ENCODE measurements at regions not wholly inside any gene's neighbourhood (a gene's known extent, or its start where the extent isn't known, plus 50 kb on each side); places are given as distances from the start of the nearest gene placed in this dataset.

- no peaks in the 10 kb centered on the region for H3K9me3 ChIP-seq (ENCODE audit: control insufficient read depth, insufficient read depth, low read depth, low read length)
- CTCF ChIA-PET = no interaction called here
- ATAC-seq (no peak), DNase-seq (ENCODE audit: low read depth, low spot score) (no peak)
- no peaks in the 10 kb centered on the region for H3K36me3 ChIP-seq (ENCODE audit: control insufficient read depth, insufficient read depth, low read length)
- H3K4me1 ChIP-seq (ENCODE audit: control insufficient read depth, insufficient read depth, low read length) = no peaks in the 10 kb centered on the region
- POLR2A ChIA-PET = no interaction called here
- in situ Hi-C loops (cut with HindIII; ENCODE audit: low pct_unique_long_range_greater_than_20kb, low sequenced_read_pairs) (no loop called here), intact Hi-C loops (cut with micrococcal nuclease; ENCODE audit: unreplicated experiment) (no loop called here)
- no TSS peak for BruUV-seq (replicated peaks)
- H3K27ac ChIP-seq (ENCODE audit: low read length) = no peak overlapping the region
- no peak overlapping the region for H3K4me3 ChIP-seq (ENCODE audit: low read depth in 2 of 2, low read length in 2 of 2)
- no peaks in the 10 kb centered on the region for H3K27me3 ChIP-seq (ENCODE audit: control insufficient read depth, insufficient read depth, low read length)
- no peak for TF ChIP-seq REST (IDR thresholded peaks at IDR 0.05; ENCODE audit: insufficient read depth in 1 of 2, low read depth in 2 of 2, low read length in 1 of 2)
- no peak for TF ChIP-seq TCF7L2 (IDR thresholded peaks at IDR 0.05; ENCODE audit: low read depth, low read length)
- TF ChIP-seq CTCF (IDR thresholded peaks at IDR 0.05) = no peak
- TF ChIP-seq POLR2AphosphoS5 (IDR thresholded peaks at IDR 0.05; ENCODE audit: low read depth, low read length) = no peak
- no peak for TF ChIP-seq SIN3A (IDR thresholded peaks at IDR 0.05; ENCODE audit: borderline replicate concordance, insufficient read depth, low read depth, low read length)
These were observed 87.4 kb upstream of the PAPPA start for GRCh38 chr9:116066221-116066620.

- Histone ChIP-seq H3K27ac (ENCODE audit: low read length) (no peak overlapping the region), H3K27me3 (ENCODE audit: control insufficient read depth, insufficient read depth, low read length) (no peaks in the 10 kb centered on the region), H3K9me3 (ENCODE audit: control insufficient read depth, insufficient read depth, low read depth, low read length) (no peaks in the 10 kb centered on the region), H3K36me3 (ENCODE audit: control insufficient read depth, insufficient read depth, low read length) (no peaks in the 10 kb centered on the region), H3K4me3 (ENCODE audit: low read depth in 2 of 2, low read length in 2 of 2) (no peak overlapping the region), H3K4me1 (ENCODE audit: control insufficient read depth, insufficient read depth, low read length) (no peaks in the 10 kb centered on the region)
- ATAC-seq = no peak
- in situ Hi-C loops (cut with HindIII; ENCODE audit: low pct_unique_long_range_greater_than_20kb, low sequenced_read_pairs) (no loop called here), intact Hi-C loops (cut with micrococcal nuclease; ENCODE audit: unreplicated experiment) (no loop called here)
- POLR2A ChIA-PET = no interaction called here
- CTCF ChIA-PET = no interaction called here
- TF ChIP-seq POLR2AphosphoS5 (IDR thresholded peaks at IDR 0.05; ENCODE audit: low read depth, low read length) (no peak), SIN3A (IDR thresholded peaks at IDR 0.05; ENCODE audit: borderline replicate concordance, insufficient read depth, low read depth, low read length) (no peak), REST (IDR thresholded peaks at IDR 0.05; ENCODE audit: insufficient read depth in 1 of 2, low read depth in 2 of 2, low read length in 1 of 2) (no peak), CTCF (IDR thresholded peaks at IDR 0.05) (no peak), TCF7L2 (IDR thresholded peaks at IDR 0.05; ENCODE audit: low read depth, low read length) (no peak)
- no TSS peak for BruUV-seq (replicated peaks)
- DNase-seq (ENCODE audit: low read depth, low spot score) = no peak
These were observed 86.0 kb upstream of the PAPPA start for GRCh38 chr9:116067566-116067965.
